PC-9 (cell line): ENCODE measurements at regions not wholly inside any gene's neighbourhood (a gene's known extent, or its start where the extent isn't known, plus 50 kb on each side); places are given as distances from the start of the nearest gene placed in this dataset.

ENCODE experiments used
- BruUV-seq: library from RNA; stranded (reverse); fragments of 400-500 nt; replicated peaks from 2 replicates; lab custom pipeline; 2021; lab: Mats Ljungman, UMichigan
- CTCF ChIA-PET: fragments of 300-600 bp; sonication (Branson Sonifier 250); formaldehyde crosslinking; loops from one replicate; lab custom pipeline; 2022; ENCODE audit warnings: antibody characterized with exemption; lab: Charles Lee
- POLR2A ChIA-PET: fragments of 300-600 bp; sonication (Branson Sonifier 250); formaldehyde crosslinking; loops from one replicate; lab custom pipeline; 2022; ENCODE audit warnings: antibody characterized with exemption; ENCODE audit not compliant: unreplicated experiment; lab: Charles Lee
- DNase-seq, 2 experiments: peaks; one replicate each; pipeline versions ENCODE4 v3.0.0 to v3.0.0-alpha.2; 2015 to 2022; ENCODE audit warnings: mixed read lengths in 1 of 2
- H2AFZ ChIP-seq: fragments of 200-600 bp; sonication (generic); 2 replicates; pipeline ENCODE4 v1.8.1; 2017; ENCODE audit warnings: antibody characterized with exemption
- H3F3A ChIP-seq: fragments of 200-600 bp; sonication (generic); 2 replicates; pipeline ENCODE4 v1.8.1; 2017; ENCODE audit warnings: antibody characterized with exemption, mild to moderate bottlenecking, low read depth; ENCODE audit not compliant: insufficient read depth
- H3K27ac ChIP-seq: fragments of 200-600 bp; sonication (generic); 2 replicates; pipeline ENCODE4 v1.6.1; 2016; ENCODE audit warnings: mixed run types
- H3K27me3 ChIP-seq: fragments of 200-600 bp; sonication (generic); 2 replicates; pipeline ENCODE4 v1.6.1; 2016; ENCODE audit warnings: low read depth, mixed run types; ENCODE audit not compliant: insufficient read depth
- H3K36me3 ChIP-seq: fragments of 200-600 bp; sonication (generic); 2 replicates; pipeline ENCODE4 v1.6.1; 2016; ENCODE audit warnings: low read depth, mixed run types
- H3K4me1 ChIP-seq: fragments of 200-600 bp; sonication (generic); replicated peaks from 2 replicates; pipeline ENCODE4 v1.6.1; 2016; ENCODE audit warnings: mixed run types; ENCODE audit not compliant: insufficient read depth
- H3K4me2 ChIP-seq: fragments of 200-600 bp; sonication (generic); 2 replicates; pipeline ENCODE4 v1.6.1; 2017; ENCODE audit warnings: mixed run types
- H3K4me3 ChIP-seq: fragments of 200-600 bp; sonication (generic); 2 replicates; pipeline ENCODE4 v1.6.1; 2016; ENCODE audit warnings: mixed run types
- H3K79me2 ChIP-seq: fragments of 200-600 bp; sonication (generic); 2 replicates; pipeline ENCODE4 v1.6.1; 2017; ENCODE audit warnings: low read depth, mixed run types
- H3K9me2 ChIP-seq: fragments of 200-600 bp; sonication (generic); 2 replicates; pipeline ENCODE4 v1.8.1; 2017; ENCODE audit warnings: mild to moderate bottlenecking; ENCODE audit not compliant: insufficient read depth
- H3K9me3 ChIP-seq: fragments of 200-600 bp; sonication (generic); 2 replicates; pipeline ENCODE4 v1.8.1; 2016; ENCODE audit warnings: low read depth; ENCODE audit not compliant: insufficient read depth
- H4K20me1 ChIP-seq: fragments of 200-600 bp; sonication (generic); 2 replicates; pipeline ENCODE4 v1.8.1; 2017; ENCODE audit not compliant: insufficient read depth
- EZH2 ChIP-seq: fragments of 200-600 bp; sonication (generic); IDR thresholded peaks from 2 replicates; pipeline ENCODE4 v1.8.0; 2017; ENCODE audit warnings: antibody characterized with exemption, low read depth
- intact Hi-C: fragments of 100-400 bp; cut with micrococcal nuclease; formaldehyde crosslinking; loops from one replicate; pipeline ENCODE4 v1.10.0; 2022; ENCODE audit not compliant: unreplicated experiment
- TF ChIP-seq, protein P1 (sequence below): fragments of 200-600 bp; sonication (generic); conservative IDR thresholded peaks from 2 replicates; pipeline ENCODE4 v1.6.1; 2017; ENCODE audit warnings: mixed run types, antibody characterized with exemption, mild to moderate bottlenecking, moderate library complexity

DNA sequence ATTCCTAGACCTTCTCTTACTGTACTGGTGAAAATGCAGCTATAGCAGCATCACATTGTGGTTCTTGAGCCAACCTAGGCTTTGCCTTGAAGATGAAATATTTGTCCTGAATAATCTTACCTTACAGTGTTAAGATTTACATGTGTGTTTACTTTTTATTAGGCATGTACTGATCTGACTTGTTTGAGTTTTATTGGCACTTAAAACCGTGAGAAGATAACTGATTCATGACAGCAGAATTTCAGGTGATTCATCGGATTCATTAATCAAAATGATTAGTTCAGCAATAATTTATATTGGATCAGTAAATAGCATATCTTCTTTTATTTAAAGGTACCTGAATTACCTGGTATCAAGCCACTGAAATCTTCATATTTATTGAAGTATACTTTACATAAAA, 296.3 kb downstream of the KLF5 start:
- Histone ChIP-seq H3F3A (no peaks in the 10 kb centered on the region), H4K20me1 (no peaks in the 10 kb centered on the region), H3K4me3 (no peak overlapping the region), H3K27ac (no peak overlapping the region), H3K9me2 (no peaks in the 10 kb centered on the region), H2AFZ (no peak overlapping the region), H3K79me2 (no peaks in the 10 kb centered on the region), H3K9me3 (no peaks in the 10 kb centered on the region), H3K4me1 (peaks cover 6% of the 10 kb centered on the region; the same call in 1 of the 2 replicates), H3K27me3 (no peaks in the 10 kb centered on the region), H3K36me3 (no peaks in the 10 kb centered on the region), H3K4me2 (no peak overlapping the region)
- TF ChIP-seq, protein P1, sequence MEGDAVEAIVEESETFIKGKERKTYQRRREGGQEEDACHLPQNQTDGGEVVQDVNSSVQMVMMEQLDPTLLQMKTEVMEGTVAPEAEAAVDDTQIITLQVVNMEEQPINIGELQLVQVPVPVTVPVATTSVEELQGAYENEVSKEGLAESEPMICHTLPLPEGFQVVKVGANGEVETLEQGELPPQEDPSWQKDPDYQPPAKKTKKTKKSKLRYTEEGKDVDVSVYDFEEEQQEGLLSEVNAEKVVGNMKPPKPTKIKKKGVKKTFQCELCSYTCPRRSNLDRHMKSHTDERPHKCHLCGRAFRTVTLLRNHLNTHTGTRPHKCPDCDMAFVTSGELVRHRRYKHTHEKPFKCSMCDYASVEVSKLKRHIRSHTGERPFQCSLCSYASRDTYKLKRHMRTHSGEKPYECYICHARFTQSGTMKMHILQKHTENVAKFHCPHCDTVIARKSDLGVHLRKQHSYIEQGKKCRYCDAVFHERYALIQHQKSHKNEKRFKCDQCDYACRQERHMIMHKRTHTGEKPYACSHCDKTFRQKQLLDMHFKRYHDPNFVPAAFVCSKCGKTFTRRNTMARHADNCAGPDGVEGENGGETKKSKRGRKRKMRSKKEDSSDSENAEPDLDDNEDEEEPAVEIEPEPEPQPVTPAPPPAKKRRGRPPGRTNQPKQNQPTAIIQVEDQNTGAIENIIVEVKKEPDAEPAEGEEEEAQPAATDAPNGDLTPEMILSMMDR: no peak
- TF ChIP-seq EZH2: no peak
- intact Hi-C loops: no loop called here
- CTCF ChIA-PET: no interaction called here
- POLR2A ChIA-PET: no interaction called here
- BruUV-seq: no TSS peak
- no peak for DNase-seq

GRCh38 chr13:73351730-73352129, 292.9 kb downstream of the KLF5 start:
- H4K20me1 ChIP-seq: no peaks in the 10 kb centered on the region
- no peak overlapping the region for H3K27ac ChIP-seq
- H3K4me3 ChIP-seq: no peak overlapping the region
- no peaks in the 10 kb centered on the region for H3K79me2 ChIP-seq
- H3K4me1 ChIP-seq: no peaks in the 10 kb centered on the region
- intact Hi-C loops: no loop called here
- DNase-seq: no peak
- POLR2A ChIA-PET: no interaction called here
- no peak overlapping the region for H2AFZ ChIP-seq
- no peaks in the 10 kb centered on the region for H3K36me3 ChIP-seq
- BruUV-seq: no TSS peak
- no peaks in the 10 kb centered on the region for H3K9me2 ChIP-seq
- TF ChIP-seq EZH2: no peak
- TF ChIP-seq, protein P1: no peak
- no peaks in the 10 kb centered on the region for H3K9me3 ChIP-seq
- no peaks in the 10 kb centered on the region for H3F3A ChIP-seq
- H3K4me2 ChIP-seq: no peak overlapping the region
- CTCF ChIA-PET: no interaction called here
- H3K27me3 ChIP-seq: no peaks in the 10 kb centered on the region

GRCh38 chr13:73341748-73342147, 282.9 kb downstream of the KLF5 start:
- ChIA-PET POLR2A (no interaction called here), CTCF (no interaction called here)
- Histone ChIP-seq H3K4me1 (peaks cover 19% of the 10 kb centered on the region), H3K27me3 (no peaks in the 10 kb centered on the region), H3K36me3 (no peaks in the 10 kb centered on the region), H3K79me2 (no peaks in the 10 kb centered on the region), H3K4me2 (no peak overlapping the region), H3K4me3 (no peak overlapping the region), H3K9me2 (no peaks in the 10 kb centered on the region), H3K27ac (peak overlapping the region; percentile 29; the same call in 1 of the 2 replicates), H3K9me3 (peaks cover 4% of the 10 kb centered on the region), H4K20me1 (no peaks in the 10 kb centered on the region), H3F3A (peaks cover 7% of the 10 kb centered on the region; the same call in 1 of the 2 replicates), H2AFZ (no peak overlapping the region)
- intact Hi-C loops: no loop called here
- peak in 1 of 2 experiments; percentile 8 for DNase-seq
- BruUV-seq: no TSS peak
- TF ChIP-seq, protein P1: no peak
- no peak for TF ChIP-seq EZH2
